ENCODE measurements at regions not wholly inside any gene's neighbourhood (a gene's known extent, or its start where the extent isn't known, plus 50 kb on each side); places are given as distances from the start of the nearest gene placed in this dataset.

DNA sequence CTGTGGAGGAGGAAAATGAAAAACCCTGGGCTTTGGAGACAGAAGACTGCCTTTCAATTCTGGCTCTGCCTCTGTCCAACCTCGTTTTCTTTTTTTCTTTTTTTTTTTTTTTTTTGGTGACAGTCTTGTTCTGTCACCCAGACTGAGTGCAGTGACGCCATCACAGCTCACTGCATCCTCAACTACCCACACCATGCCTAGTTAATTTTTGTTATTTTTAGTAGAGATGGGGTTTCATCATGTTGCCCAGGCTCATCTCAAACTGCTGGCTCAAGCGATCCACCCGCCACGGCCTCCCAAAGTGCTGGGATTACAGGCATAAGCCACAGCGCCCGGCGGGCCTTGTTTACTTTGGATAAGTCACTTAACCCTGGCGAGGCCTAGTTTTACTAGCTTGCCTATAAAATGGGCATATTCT is 66.3 kb upstream of the SLC25A26 start:
- H3K4me3 ChIP-seq: no peak overlapping the region
- Mint-ChIP-seq H3K4me3 (no peak overlapping the region), H3K4me1 (peaks cover 8% of the 10 kb centered on the region), H3K9me3 (no peaks in the 10 kb centered on the region), H3K27ac (no peak overlapping the region), H3K36me3 (ENCODE audit: low read depth) (no peaks in the 10 kb centered on the region), H3K27me3 (ENCODE audit: insufficient read depth, low read depth, poor library complexity) (no peaks in the 10 kb centered on the region)
- peak overlapping the region; percentile 28; the same call in 1 of the 2 replicates for H3K4me2 ChIP-seq
- no peaks in the 10 kb centered on the region for H3K9me2 ChIP-seq (ENCODE audit: insufficient read depth)
- peak overlapping the region; percentile 95 for H2AFZ ChIP-seq
- no peak for DNase-seq (ENCODE audit: low spot score)
- no peaks in the 10 kb centered on the region for H3F3A ChIP-seq (replicated peaks; ENCODE audit: low read depth)
- no peaks in the 10 kb centered on the region for H3K27me3 ChIP-seq (ENCODE audit: insufficient read depth)
- H3K27ac ChIP-seq (ENCODE audit: low read depth): 0 out of 2 replicates have a peak overlapping the region, but pooled peaks have one; percentile 32
- ATAC-seq: no peak; the same call in 2 of the 3 replicates
- peaks cover 8% of the 10 kb centered on the region for H3K4me1 ChIP-seq (ENCODE audit: insufficient read depth)
- TF ChIP-seq ZNF331 (CRISPR knock-in tag; IDR thresholded peaks at IDR 0.05; ENCODE audit: low read depth) (no peak), POLR2AphosphoS5 (IDR thresholded peaks at IDR 0.05; ENCODE audit: low read depth) (no peak), JUNB (IDR thresholded peaks at IDR 0.05; ENCODE audit: unreplicated experiment) (no peak), ETS1 (IDR thresholded peaks at IDR 0.05) (no peak), ZNF114 (CRISPR knock-in tag; IDR thresholded peaks at IDR 0.05) (no peak), EZH2 (IDR thresholded peaks at IDR 0.05; ENCODE audit: low read depth, unreplicated experiment) (no peak), CTCF (conservative IDR thresholded peaks at IDR 0.05; ENCODE audit: low read depth in 2 of 2) (no peak), NANOG (IDR thresholded peaks at IDR 0.05; ENCODE audit: borderline replicate concordance) (no peak)
- TF ChIP-seq, protein P1, sequence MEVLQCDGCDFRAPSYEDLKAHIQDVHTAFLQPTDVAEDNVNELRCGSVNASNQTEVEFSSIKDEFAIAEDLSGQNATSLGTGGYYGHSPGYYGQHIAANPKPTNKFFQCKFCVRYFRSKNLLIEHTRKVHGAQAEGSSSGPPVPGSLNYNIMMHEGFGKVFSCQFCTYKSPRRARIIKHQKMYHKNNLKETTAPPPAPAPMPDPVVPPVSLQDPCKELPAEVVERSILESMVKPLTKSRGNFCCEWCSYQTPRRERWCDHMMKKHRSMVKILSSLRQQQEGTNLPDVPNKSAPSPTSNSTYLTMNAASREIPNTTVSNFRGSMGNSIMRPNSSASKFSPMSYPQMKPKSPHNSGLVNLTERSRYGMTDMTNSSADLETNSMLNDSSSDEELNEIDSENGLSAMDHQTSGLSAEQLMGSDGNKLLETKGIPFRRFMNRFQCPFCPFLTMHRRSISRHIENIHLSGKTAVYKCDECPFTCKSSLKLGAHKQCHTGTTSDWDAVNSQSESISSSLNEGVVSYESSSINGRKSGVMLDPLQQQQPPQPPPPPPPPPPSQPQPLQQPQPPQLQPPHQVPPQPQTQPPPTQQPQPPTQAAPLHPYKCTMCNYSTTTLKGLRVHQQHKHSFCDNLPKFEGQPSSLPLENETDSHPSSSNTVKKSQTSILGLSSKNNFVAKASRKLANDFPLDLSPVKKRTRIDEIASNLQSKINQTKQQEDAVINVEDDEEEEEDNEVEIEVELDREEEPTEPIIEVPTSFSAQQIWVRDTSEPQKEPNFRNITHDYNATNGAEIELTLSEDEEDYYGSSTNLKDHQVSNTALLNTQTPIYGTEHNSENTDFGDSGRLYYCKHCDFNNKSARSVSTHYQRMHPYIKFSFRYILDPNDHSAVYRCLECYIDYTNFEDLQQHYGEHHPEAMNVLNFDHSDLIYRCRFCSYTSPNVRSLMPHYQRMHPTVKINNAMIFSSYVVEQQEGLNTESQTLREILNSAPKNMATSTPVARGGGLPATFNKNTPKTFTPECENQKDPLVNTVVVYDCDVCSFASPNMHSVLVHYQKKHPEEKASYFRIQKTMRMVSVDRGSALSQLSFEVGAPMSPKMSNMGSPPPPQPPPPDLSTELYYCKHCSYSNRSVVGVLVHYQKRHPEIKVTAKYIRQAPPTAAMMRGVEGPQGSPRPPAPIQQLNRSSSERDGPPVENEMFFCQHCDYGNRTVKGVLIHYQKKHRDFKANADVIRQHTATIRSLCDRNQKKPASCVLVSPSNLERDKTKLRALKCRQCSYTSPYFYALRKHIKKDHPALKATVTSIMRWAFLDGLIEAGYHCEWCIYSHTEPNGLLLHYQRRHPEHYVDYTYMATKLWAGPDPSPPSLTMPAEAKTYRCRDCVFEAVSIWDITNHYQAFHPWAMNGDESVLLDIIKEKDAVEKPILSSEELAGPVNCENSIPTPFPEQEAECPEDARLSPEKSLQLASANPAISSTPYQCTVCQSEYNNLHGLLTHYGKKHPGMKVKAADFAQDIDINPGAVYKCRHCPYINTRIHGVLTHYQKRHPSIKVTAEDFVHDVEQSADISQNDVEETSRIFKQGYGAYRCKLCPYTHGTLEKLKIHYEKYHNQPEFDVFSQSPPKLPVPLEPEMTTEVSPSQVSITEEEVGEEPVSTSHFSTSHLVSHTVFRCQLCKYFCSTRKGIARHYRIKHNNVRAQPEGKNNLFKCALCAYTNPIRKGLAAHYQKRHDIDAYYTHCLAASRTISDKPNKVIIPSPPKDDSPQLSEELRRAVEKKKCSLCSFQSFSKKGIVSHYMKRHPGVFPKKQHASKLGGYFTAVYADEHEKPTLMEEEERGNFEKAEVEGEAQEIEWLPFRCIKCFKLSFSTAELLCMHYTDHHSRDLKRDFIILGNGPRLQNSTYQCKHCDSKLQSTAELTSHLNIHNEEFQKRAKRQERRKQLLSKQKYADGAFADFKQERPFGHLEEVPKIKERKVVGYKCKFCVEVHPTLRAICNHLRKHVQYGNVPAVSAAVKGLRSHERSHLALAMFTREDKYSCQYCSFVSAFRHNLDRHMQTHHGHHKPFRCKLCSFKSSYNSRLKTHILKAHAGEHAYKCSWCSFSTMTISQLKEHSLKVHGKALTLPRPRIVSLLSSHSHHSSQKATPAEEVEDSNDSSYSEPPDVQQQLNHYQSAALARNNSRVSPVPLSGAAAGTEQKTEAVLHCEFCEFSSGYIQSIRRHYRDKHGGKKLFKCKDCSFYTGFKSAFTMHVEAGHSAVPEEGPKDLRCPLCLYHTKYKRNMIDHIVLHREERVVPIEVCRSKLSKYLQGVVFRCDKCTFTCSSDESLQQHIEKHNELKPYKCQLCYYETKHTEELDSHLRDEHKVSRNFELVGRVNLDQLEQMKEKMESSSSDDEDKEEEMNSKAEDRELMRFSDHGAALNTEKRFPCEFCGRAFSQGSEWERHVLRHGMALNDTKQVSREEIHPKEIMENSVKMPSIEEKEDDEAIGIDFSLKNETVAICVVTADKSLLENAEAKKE (CRISPR knock-in tag; IDR thresholded peaks at IDR 0.05): no peak
- H3K79me2 ChIP-seq (replicated peaks; ENCODE audit: insufficient read depth): no peaks in the 10 kb centered on the region
- no peaks in the 10 kb centered on the region for H4K20me1 ChIP-seq (replicated peaks; ENCODE audit: insufficient read depth)
- H3K36me3 ChIP-seq (ENCODE audit: insufficient read depth): no peaks in the 10 kb centered on the region

Data from GM23338 (cell line).